HL-60 (cell line): ENCODE measurements at regions not wholly inside any gene's neighbourhood (a gene's known extent, or its start where the extent isn't known, plus 50 kb on each side); places are given as distances from the start of the nearest gene placed in this dataset.

Source experiments
- DNase-seq, 2 experiments: peaks; one replicate each; pipeline ENCODE4 v3.0.0-alpha.2; 2010 to 2020; ENCODE audit warnings: low read depth in 1 of 2, low spot score in 1 of 2
- H3K27ac ChIP-seq: fragments of 250-450 bp; sonication (Bioruptor Pico); replicated peaks from 2 replicates; pipeline ENCODE4 v1.5.1; 2020; ENCODE audit warnings: mild to moderate bottlenecking, moderate library complexity
- H3K27me3 ChIP-seq: fragments of 250-450 bp; sonication (Bioruptor Pico); 2 replicates; pipeline ENCODE4 v1.5.1; 2021; ENCODE audit warnings: mild to moderate bottlenecking, moderate library complexity; ENCODE audit not compliant: insufficient read depth, poor library complexity, severe bottlenecking
- H3K4me3 ChIP-seq: replicated peaks from 2 replicates; pipeline ENCODE4 v1.5.1; 2011; ENCODE audit warnings: mild to moderate bottlenecking, control low read depth, low read length; ENCODE audit not compliant: insufficient read depth
- GABPA ChIP-seq: IDR thresholded peaks from 2 replicates; pipeline ENCODE4 v1.6.1; 2012; ENCODE audit warnings: low read depth
- POLR2AphosphoS5 ChIP-seq: IDR thresholded peaks from 2 replicates; pipeline ENCODE4 v1.6.1; 2012; ENCODE audit warnings: low read depth
- SPI1 ChIP-seq: IDR thresholded peaks from 2 replicates; pipeline ENCODE4 v1.6.1; 2012; ENCODE audit warnings: low read depth, mild to moderate bottlenecking, borderline replicate concordance
- TF ChIP-seq, protein P1 (sequence below): IDR thresholded peaks from 2 replicates; pipeline ENCODE4 v1.6.1; 2012; ENCODE audit warnings: low read depth; ENCODE audit not compliant: insufficient replicate concordance
- TF ChIP-seq, protein P2 (sequence below): IDR thresholded peaks from one replicate; pipeline ENCODE4 v1.5.1; 2011; ENCODE audit warnings: low read length, control low read depth, inconsistent platforms; ENCODE audit not compliant: insufficient read depth

DNA sequence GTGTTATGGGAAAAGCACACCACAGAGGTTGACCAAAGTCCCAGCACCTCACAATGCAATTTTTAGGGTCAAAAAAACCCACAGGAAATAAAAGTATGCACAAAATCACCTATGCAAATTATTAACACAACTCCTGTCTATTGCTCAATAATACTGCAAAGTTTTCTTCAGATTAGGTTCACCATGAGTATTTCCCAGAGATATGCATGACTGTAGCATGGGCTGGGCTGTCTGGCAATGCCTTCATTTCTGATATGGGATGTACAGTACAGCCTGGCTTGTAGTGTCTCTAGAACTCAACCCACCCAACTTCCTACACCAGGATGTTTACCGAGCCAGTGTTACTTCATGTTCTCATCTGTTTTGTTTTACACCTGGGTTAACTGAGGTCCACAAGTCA lies 698.7 kb upstream of the ARGLU1 start:
- Histone ChIP-seq H3K4me3 (no peak overlapping the region), H3K27me3 (no peaks in the 10 kb centered on the region), H3K27ac (no peak overlapping the region)
- TF ChIP-seq, protein P1, sequence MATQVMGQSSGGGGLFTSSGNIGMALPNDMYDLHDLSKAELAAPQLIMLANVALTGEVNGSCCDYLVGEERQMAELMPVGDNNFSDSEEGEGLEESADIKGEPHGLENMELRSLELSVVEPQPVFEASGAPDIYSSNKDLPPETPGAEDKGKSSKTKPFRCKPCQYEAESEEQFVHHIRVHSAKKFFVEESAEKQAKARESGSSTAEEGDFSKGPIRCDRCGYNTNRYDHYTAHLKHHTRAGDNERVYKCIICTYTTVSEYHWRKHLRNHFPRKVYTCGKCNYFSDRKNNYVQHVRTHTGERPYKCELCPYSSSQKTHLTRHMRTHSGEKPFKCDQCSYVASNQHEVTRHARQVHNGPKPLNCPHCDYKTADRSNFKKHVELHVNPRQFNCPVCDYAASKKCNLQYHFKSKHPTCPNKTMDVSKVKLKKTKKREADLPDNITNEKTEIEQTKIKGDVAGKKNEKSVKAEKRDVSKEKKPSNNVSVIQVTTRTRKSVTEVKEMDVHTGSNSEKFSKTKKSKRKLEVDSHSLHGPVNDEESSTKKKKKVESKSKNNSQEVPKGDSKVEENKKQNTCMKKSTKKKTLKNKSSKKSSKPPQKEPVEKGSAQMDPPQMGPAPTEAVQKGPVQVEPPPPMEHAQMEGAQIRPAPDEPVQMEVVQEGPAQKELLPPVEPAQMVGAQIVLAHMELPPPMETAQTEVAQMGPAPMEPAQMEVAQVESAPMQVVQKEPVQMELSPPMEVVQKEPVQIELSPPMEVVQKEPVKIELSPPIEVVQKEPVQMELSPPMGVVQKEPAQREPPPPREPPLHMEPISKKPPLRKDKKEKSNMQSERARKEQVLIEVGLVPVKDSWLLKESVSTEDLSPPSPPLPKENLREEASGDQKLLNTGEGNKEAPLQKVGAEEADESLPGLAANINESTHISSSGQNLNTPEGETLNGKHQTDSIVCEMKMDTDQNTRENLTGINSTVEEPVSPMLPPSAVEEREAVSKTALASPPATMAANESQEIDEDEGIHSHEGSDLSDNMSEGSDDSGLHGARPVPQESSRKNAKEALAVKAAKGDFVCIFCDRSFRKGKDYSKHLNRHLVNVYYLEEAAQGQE: no peak
- TF ChIP-seq, protein P2, sequence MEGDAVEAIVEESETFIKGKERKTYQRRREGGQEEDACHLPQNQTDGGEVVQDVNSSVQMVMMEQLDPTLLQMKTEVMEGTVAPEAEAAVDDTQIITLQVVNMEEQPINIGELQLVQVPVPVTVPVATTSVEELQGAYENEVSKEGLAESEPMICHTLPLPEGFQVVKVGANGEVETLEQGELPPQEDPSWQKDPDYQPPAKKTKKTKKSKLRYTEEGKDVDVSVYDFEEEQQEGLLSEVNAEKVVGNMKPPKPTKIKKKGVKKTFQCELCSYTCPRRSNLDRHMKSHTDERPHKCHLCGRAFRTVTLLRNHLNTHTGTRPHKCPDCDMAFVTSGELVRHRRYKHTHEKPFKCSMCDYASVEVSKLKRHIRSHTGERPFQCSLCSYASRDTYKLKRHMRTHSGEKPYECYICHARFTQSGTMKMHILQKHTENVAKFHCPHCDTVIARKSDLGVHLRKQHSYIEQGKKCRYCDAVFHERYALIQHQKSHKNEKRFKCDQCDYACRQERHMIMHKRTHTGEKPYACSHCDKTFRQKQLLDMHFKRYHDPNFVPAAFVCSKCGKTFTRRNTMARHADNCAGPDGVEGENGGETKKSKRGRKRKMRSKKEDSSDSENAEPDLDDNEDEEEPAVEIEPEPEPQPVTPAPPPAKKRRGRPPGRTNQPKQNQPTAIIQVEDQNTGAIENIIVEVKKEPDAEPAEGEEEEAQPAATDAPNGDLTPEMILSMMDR: no peak
- TF ChIP-seq GABPA: no peak
- no peak for TF ChIP-seq POLR2AphosphoS5
- no peak for TF ChIP-seq SPI1
- DNase-seq: no peak

DNA sequence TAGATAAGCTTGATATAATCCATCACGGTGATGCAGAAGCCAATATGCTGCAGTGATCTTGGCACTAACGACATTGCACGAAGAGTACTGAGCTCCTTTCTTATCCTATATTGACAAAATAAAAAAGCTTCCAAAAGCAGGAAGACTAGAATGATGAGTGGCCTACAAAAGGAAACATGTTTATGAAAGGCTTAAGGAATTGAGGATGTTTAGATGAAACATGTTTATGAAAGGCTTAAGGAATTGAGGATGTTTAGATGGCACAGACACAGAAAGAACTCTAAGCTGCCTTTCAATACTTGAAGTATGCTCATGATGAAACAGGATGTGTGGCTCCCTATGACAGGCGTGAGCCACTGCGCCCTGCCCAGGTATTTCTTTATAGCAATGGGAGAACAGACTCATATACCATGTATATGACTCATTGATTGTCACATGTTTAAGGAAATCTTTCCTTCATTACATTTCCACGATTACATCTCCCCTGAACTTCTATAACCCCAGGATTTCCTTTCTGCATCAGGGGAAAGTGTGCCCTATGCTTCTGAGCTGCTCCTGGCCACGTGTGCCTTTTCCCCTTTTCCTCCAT lies 690.8 kb upstream of the ARGLU1 start:
- H3K4me3 ChIP-seq: no peak overlapping the region
- TF ChIP-seq GABPA (no peak), SPI1 (no peak), POLR2AphosphoS5 (no peak)
- TF ChIP-seq, protein P1: no peak
- TF ChIP-seq, protein P2: no peak
- DNase-seq: no peak
- no peak overlapping the region for H3K27ac ChIP-seq
- H3K27me3 ChIP-seq: no peaks in the 10 kb centered on the region

DNA sequence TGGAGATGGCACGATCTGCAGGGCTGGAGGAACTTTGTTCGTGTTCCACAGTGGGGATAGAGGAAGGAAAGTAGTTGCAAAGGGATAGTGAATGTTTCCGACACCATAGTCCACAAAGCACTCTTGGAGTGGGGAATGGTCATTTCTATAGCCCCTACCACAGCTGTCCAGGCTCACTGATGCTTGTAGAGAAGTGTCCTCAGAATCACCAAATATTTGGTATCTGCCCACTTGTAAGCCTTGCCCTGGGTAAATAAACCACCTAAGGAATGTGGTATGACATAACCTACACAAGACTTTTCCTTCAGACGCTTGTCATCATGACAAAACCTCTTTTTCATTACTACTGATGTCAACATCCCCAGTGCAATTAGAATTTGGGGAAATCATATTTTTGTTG lies 686.5 kb upstream of the ARGLU1 start:
- H3K27me3 ChIP-seq: no peaks in the 10 kb centered on the region
- DNase-seq: no peak
- no peak overlapping the region for H3K4me3 ChIP-seq
- no peak overlapping the region for H3K27ac ChIP-seq
- TF ChIP-seq GABPA (no peak), SPI1 (no peak), POLR2AphosphoS5 (no peak)
- TF ChIP-seq, protein P1: no peak
- TF ChIP-seq, protein P2: no peak
